GM23338 (cell line): ENCODE measurements at regions not wholly inside any gene's neighbourhood (a gene's known extent, or its start where the extent isn't known, plus 50 kb on each side); places are given as distances from the start of the nearest gene placed in this dataset.

Source experiments
- ATAC-seq: fragments of 200-7000 bp; cut with Tn5 transposase; 3 replicates; pipeline ENCODE4 v1.9.1; 2020
- DNase-seq: peaks from one replicate; pipeline ENCODE4 v3.0.0-alpha.2; 2015; ENCODE audit warnings: low spot score
- H2AFZ ChIP-seq: fragments of 200-600 bp; sonication (generic); 2 replicates; pipeline ENCODE4 v1.8.0; 2016; ENCODE audit warnings: antibody characterized with exemption, mild to moderate bottlenecking, moderate library complexity
- H3F3A ChIP-seq: fragments of 200-600 bp; sonication (generic); replicated peaks from 2 replicates; pipeline ENCODE4 v1.8.0; 2017; ENCODE audit warnings: antibody characterized with exemption, mixed run types, low read depth
- H3K27ac ChIP-seq: fragments of 200-600 bp; sonication (generic); 2 replicates; pipeline ENCODE4 v1.6.1; 2016; ENCODE audit warnings: low read depth
- H3K27me3 ChIP-seq: fragments of 200-600 bp; sonication (generic); 2 replicates; pipeline ENCODE4 v1.8.0; 2016; ENCODE audit warnings: mild to moderate bottlenecking, mixed run types, moderate library complexity; ENCODE audit not compliant: insufficient read depth
- H3K36me3 ChIP-seq: fragments of 200-600 bp; sonication (generic); 2 replicates; pipeline ENCODE4 v1.8.0; 2016; ENCODE audit warnings: mild to moderate bottlenecking; ENCODE audit not compliant: insufficient read depth
- H3K4me1 ChIP-seq: fragments of 200-600 bp; sonication (generic); 2 replicates; pipeline ENCODE4 v1.8.0; 2016; ENCODE audit warnings: mild to moderate bottlenecking, moderate library complexity; ENCODE audit not compliant: insufficient read depth
- H3K4me2 ChIP-seq: fragments of 200-600 bp; sonication (generic); 2 replicates; pipeline ENCODE4 v1.7.1; 2017; ENCODE audit warnings: mixed run types
- H3K4me3 ChIP-seq: fragments of 200-600 bp; sonication (generic); 2 replicates; pipeline ENCODE4 v1.6.1; 2016; ENCODE audit warnings: mixed run types
- H3K79me2 ChIP-seq: fragments of 200-600 bp; sonication (generic); replicated peaks from 2 replicates; pipeline ENCODE4 v1.8.0; 2017; ENCODE audit warnings: mild to moderate bottlenecking; ENCODE audit not compliant: insufficient read depth
- H3K9me2 ChIP-seq: fragments of 200-600 bp; sonication (generic); 2 replicates; pipeline ENCODE4 v1.8.0; 2017; ENCODE audit not compliant: insufficient read depth
- H4K20me1 ChIP-seq: fragments of 200-600 bp; sonication (generic); replicated peaks from 2 replicates; pipeline ENCODE4 v1.8.0; 2017; ENCODE audit warnings: mild to moderate bottlenecking; ENCODE audit not compliant: insufficient read depth
- H3K27ac Mint-ChIP-seq: 2 replicates; pipeline ENCODE4 v1.8.0; 2020; ENCODE audit warnings: inconsistent platforms, mild to moderate bottlenecking, moderate library complexity, mixed read lengths
- H3K27me3 Mint-ChIP-seq: 3 replicates; pipeline ENCODE4 v1.8.0; 2022; ENCODE audit warnings: low read depth, mild to moderate bottlenecking, moderate library complexity, mixed read lengths, inconsistent platforms; ENCODE audit not compliant: insufficient read depth, poor library complexity
- H3K36me3 Mint-ChIP-seq: 3 replicates; pipeline ENCODE4 v1.8.0; 2021; ENCODE audit warnings: low read depth, mild to moderate bottlenecking, inconsistent platforms, moderate library complexity, mixed read lengths
- H3K4me1 Mint-ChIP-seq: 3 replicates; pipeline ENCODE4 v1.8.0; 2020; ENCODE audit warnings: mild to moderate bottlenecking, inconsistent platforms, mixed read lengths
- H3K4me3 Mint-ChIP-seq: 3 replicates; pipeline ENCODE4 v1.8.0; 2021; ENCODE audit warnings: moderate library complexity, mild to moderate bottlenecking, inconsistent platforms, mixed read lengths
- H3K9me3 Mint-ChIP-seq: 3 replicates; pipeline ENCODE4 v1.8.0; 2020; ENCODE audit warnings: moderate library complexity, mild to moderate bottlenecking, inconsistent platforms, mixed read lengths
- CREB1 ChIP-seq: fragments of 250-450 bp; sonication (Bioruptor Pico); IDR thresholded peaks from 2 replicates; pipeline ENCODE4 v1.5.0; 2020; ENCODE audit warnings: low read depth, mild to moderate bottlenecking, moderate library complexity
- EZH2 ChIP-seq: fragments of 200-600 bp; sonication (generic); IDR thresholded peaks from one replicate; pipeline ENCODE4 v1.8.0; 2017; ENCODE audit warnings: antibody characterized with exemption, mild to moderate bottlenecking, low read depth; ENCODE audit not compliant: unreplicated experiment
- JUNB ChIP-seq: IDR thresholded peaks from one replicate; pipeline ENCODE4 v1.6.1; 2016; ENCODE audit warnings: antibody characterized with exemption; ENCODE audit not compliant: unreplicated experiment
- NANOG ChIP-seq: IDR thresholded peaks from 2 replicates; pipeline ENCODE4 v1.6.1; 2016; ENCODE audit warnings: antibody characterized with exemption, borderline replicate concordance
- REST ChIP-seq: IDR thresholded peaks from one replicate; pipeline ENCODE4 v1.6.1; 2018; ENCODE audit warnings: antibody characterized with exemption; ENCODE audit not compliant: unreplicated experiment
- STAT1 ChIP-seq: IDR thresholded peaks from one replicate; pipeline ENCODE4 v1.6.1; 2016; ENCODE audit warnings: antibody characterized with exemption; ENCODE audit not compliant: unreplicated experiment
- ZNF114 ChIP-seq: fragments of 250-450 bp; sonication (Bioruptor Pico); IDR thresholded peaks from 2 replicates; pipeline ENCODE4 v1.5.0; 2020; ENCODE audit warnings: mild to moderate bottlenecking, moderate library complexity
- ZNF331 ChIP-seq: fragments of 250-450 bp; sonication (Bioruptor Pico); IDR thresholded peaks from 2 replicates; pipeline ENCODE4 v1.5.0; 2020; ENCODE audit warnings: low read depth, mild to moderate bottlenecking, moderate library complexity

- TF ChIP-seq ZNF331 (no peak), JUNB (no peak), CREB1 (CRISPR knock-in tag) (no peak), REST (no peak), NANOG (no peak), EZH2 (no peak)
Observed at GRCh38 chrX:148146121-148146520, 165.0 kb downstream of the FMR1NB start (continued).

DNA sequence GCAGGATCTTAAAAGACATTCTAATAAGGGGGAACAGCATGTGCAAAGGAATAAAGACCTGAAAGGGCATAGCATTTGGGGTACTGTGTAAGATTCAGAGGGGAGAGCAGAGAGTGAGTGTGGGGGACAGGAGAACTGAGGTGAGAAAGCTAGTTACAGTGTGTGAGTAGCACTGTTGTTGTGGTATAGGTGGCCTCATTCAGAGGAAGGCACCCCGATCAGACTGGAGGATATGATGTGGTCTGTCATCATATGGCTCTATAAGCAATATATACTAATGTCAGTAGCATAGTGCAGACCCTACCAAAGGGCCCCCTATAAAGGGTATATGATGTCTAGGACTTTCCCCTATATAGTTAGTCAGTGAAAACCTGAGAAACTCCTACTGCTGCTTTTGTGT is 175.8 kb downstream of the FMR1NB start:
- Histone ChIP-seq H3K36me3 (no peaks in the 10 kb centered on the region), H3K79me2 (no peaks in the 10 kb centered on the region), H3K4me2 (no peak overlapping the region), H3K4me3 (no peak overlapping the region), H4K20me1 (no peaks in the 10 kb centered on the region), H2AFZ (no peak overlapping the region), H3F3A (no peaks in the 10 kb centered on the region), H3K9me2 (no peaks in the 10 kb centered on the region), H3K27me3 (no peaks in the 10 kb centered on the region), H3K27ac (no peak overlapping the region), H3K4me1 (no peaks in the 10 kb centered on the region)
- H3K36me3 Mint-ChIP-seq, result no peaks in the 10 kb centered on the region
- no peak overlapping the region for H3K4me3 Mint-ChIP-seq
- H3K27me3 Mint-ChIP-seq, result no peaks in the 10 kb centered on the region
- TF ChIP-seq STAT1 (no peak), ZNF331 (no peak), REST (no peak), ZNF114 (CRISPR knock-in tag) (no peak), EZH2 (no peak)
- peaks cover 2% of the 10 kb centered on the region; the same call in 1 of the 3 replicates for H3K4me1 Mint-ChIP-seq
- H3K27ac Mint-ChIP-seq, result no peak overlapping the region
- no peaks in the 10 kb centered on the region for H3K9me3 Mint-ChIP-seq
- no peak for ATAC-seq
- no peak for DNase-seq
